LNCaP clone FGC (cell line): ENCODE measurements at regions not wholly inside any gene's neighbourhood (a gene's known extent, or its start where the extent isn't known, plus 50 kb on each side); places are given as distances from the start of the nearest gene placed in this dataset.

Experiments
- DNase-seq: peaks from one replicate; pipeline ENCODE4 v3.0.0-alpha.2; 2011; ENCODE audit warnings: low read depth
- H3K4me3 ChIP-seq: 2 replicates; pipeline ENCODE4 v1.5.1; 2011; ENCODE audit warnings: mild to moderate bottlenecking, low read depth, low read length, control low read depth
- TF ChIP-seq, protein P1 (sequence below): IDR thresholded peaks from 2 replicates; pipeline ENCODE4 v1.5.1; 2012; ENCODE audit warnings: mild to moderate bottlenecking; ENCODE audit not compliant: control insufficient read depth, insufficient read depth; ENCODE audit errors: extremely low read depth

DNA sequence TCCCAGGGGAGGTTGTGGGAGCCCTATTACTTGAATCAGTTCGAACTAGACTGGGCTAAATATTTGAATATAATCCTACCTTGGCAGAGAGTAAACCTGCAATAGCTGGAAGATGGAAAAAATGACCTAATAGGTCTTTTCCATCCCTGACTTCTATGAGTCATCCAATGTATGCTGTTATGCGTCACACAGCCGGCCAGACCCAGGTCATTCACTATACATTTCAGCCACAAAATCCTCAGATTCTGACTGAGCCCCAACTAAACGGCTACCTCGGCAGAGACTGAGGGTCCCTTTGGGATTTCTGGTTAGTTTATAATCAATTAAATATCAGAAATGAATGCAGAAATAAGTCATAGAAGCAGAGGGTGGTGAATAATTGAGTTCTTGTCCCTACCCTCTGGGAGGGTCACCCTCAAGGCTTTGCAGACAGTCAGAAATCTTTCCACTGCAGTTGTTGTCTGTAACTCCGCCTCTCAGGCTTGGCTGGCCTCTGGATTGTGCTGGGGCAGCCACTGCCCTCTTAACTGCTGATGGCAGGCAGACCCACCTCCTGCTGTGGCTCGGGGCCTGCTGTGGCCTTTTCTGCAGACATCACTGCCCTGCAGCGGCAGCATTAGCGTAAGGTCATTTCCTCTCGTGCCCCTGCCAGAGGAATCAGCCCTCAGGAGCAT lies 240.5 kb downstream of the TGFB2 start:
- TF ChIP-seq, protein P1, sequence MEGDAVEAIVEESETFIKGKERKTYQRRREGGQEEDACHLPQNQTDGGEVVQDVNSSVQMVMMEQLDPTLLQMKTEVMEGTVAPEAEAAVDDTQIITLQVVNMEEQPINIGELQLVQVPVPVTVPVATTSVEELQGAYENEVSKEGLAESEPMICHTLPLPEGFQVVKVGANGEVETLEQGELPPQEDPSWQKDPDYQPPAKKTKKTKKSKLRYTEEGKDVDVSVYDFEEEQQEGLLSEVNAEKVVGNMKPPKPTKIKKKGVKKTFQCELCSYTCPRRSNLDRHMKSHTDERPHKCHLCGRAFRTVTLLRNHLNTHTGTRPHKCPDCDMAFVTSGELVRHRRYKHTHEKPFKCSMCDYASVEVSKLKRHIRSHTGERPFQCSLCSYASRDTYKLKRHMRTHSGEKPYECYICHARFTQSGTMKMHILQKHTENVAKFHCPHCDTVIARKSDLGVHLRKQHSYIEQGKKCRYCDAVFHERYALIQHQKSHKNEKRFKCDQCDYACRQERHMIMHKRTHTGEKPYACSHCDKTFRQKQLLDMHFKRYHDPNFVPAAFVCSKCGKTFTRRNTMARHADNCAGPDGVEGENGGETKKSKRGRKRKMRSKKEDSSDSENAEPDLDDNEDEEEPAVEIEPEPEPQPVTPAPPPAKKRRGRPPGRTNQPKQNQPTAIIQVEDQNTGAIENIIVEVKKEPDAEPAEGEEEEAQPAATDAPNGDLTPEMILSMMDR, result no peak
- DNase-seq, result no peak
- no peak overlapping the region for H3K4me3 ChIP-seq

DNA sequence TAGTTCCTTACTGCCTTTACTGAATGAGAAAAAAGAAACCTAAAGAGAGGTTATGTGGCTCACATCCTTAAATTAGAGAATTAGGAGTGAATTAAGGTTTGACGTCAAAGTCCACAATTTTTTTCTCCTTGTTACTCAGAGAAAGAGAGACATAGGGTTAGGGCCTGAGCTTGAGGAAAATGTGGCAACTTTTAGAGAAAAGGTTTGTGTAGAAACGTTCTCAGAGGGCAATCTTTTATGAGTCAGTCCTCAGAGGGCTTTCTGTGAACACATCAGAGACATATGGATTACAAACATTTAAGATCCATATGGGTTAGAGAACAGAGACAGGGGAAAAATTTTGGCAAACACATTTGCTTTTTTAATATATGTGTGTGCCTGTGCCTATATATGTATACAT lies 242.8 kb downstream of the TGFB2 start:
- TF ChIP-seq, protein P1, result no peak
- H3K4me3 ChIP-seq, result no peak overlapping the region
- no peak for DNase-seq

DNA sequence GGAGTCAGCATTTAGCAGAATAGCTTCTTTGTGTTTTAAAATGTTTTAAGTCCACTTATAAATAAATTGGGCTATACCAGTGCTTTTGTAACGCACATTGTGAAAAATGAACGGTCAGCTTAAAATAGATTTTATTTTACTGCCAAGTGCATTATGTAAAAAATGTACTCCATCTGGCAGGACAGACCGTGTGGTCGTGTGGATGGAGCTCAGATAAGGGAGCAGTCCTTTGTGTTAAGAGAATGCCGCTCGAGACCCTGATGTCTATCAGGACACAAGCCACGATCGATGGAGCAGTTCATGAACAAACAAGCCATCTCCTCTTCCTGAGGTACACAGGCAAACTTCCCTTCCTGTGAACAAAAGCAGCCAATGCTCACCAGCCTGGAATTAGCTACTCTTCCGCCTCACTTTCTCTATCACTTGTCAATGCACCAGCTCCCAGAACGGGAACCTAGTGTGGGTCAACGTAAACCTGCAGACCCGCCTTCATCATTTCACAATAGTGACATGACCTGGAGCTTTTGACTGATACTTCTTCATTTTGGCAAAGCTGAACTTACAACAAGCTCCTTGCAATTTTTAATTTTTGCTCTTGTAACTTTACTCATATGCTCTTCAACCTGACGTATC lies 243.5 kb downstream of the TGFB2 start:
- no peak for DNase-seq
- TF ChIP-seq, protein P1, result no peak
- H3K4me3 ChIP-seq, result no peak overlapping the region

DNA sequence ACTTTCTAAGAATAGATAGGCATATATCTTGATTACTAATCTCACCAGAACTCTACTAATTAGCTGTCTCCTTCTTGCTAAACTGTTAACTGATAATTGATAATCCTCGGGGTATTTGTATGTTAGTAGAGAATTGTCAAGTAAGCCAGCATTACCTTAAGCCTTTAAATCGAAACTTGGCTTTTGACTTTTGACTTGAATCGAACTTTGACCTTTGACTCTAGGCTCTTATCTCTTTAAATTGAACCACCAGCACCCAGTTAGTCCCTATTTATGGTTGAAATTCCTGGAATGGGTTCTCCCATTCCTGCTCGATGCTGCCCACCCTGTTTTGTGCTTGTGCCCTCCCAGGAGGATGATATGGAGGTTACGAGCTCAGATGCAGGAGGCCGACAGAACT lies 244.4 kb downstream of the TGFB2 start:
- TF ChIP-seq, protein P1, result no peak
- no peak overlapping the region for H3K4me3 ChIP-seq
- DNase-seq, result no peak

DNA sequence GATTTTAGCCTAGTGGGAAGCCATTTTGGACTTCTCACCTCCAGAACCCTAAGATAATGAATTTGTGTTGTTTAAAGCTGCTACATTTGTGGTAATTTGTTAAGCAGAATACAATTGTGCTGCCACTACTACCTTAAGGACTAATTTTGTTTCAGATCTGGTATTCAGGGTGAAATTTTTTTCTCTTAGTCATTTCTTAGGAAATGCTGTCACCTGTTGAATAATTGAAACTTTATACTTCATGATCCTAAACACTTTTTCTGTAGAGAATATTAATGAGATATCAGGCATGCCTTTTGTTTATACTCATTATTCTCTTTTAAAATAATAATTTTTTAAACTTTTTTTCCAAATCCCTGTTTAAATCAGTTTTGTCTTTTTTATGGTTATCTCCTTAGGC lies 246.8 kb downstream of the TGFB2 start:
- DNase-seq, result no peak
- TF ChIP-seq, protein P1, result no peak
- H3K4me3 ChIP-seq, result no peak overlapping the region

DNA sequence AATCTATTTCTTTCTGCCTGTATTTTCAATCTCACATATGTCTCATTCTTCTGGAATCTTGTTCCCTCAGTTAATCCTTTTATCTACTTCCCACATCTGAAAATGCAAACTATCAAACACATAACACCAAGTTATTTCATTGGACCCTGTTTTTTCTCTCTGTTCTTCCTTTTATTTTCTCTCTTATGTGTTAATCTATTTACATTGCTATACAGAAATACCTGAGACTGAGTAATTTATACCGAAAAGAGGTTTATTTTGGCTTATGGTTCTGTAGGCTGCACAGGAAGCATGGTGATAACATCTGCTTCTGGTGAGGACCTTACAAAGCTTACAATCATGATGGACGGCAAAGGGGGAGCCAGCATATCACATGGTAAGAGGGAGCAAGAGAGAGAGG lies 247.6 kb downstream of the TGFB2 start:
- DNase-seq, result no peak
- TF ChIP-seq, protein P1, result no peak
- no peak overlapping the region for H3K4me3 ChIP-seq

DNA sequence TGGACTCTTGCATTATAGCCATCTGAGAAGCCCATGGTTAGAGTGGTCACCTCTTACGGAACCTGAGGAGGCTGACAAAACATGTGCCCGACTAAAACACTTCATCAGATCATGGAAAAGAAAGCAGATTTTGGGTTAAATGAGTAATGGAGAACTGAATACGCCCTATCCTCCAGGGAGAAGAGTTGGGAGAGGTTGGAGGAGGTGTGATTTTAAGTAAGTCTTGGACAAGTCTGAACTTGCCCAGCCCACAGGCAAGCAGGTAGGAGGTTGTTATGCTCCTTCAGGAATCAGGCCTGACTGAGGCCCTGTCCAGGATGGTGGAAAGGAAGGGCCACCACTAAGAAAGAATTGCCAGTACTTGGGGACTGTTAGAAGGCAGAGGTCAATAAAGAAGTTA lies 255.8 kb downstream of the TGFB2 start:
- TF ChIP-seq, protein P1, result no peak
- DNase-seq, result no peak
- no peak overlapping the region for H3K4me3 ChIP-seq
